VCaP (cell line): ENCODE measurements at regions not wholly inside any gene's neighbourhood (a gene's known extent, or its start where the extent isn't known, plus 50 kb on each side); places are given as distances from the start of the nearest gene placed in this dataset.
"Not testable (repeated sequence)": the region's sequence is repeated elsewhere in the genome, so short reads cannot be mapped to it uniquely, and the experiment has no call there.

Experiments used
- H3K27ac ChIP-seq: fragments of 450-650 bp; 2 replicates; pipeline ENCODE4 v1.5.1; 2017
- TF ChIP-seq, protein P1 (sequence below): fragments of 450-650 bp; conservative IDR thresholded peaks from 2 replicates; pipeline ENCODE4 v1.5.1; 2017; ENCODE audit warnings: mild to moderate bottlenecking, moderate library complexity

DNA sequence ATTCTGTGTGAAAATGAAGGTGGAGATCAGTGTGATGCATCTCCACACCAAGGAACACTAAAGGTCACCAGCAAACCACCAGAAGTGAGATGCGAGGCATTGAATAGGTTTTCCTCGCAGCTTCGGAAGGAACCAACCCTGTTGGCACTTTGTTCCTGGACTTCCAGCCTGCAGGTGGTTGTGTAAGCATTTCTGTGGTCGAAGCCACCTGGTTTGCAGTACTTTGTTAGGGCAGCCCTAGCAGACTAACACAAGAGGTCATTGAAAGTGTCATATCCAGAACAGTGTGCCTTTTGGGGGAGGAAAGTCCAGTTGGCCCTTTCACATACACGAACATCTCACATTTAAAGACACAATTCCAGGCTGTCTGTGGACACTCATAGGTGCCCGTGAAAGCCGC, 237.2 kb upstream of the PLGLB1 start:
- not testable (repeated sequence) for H3K27ac ChIP-seq

DNA sequence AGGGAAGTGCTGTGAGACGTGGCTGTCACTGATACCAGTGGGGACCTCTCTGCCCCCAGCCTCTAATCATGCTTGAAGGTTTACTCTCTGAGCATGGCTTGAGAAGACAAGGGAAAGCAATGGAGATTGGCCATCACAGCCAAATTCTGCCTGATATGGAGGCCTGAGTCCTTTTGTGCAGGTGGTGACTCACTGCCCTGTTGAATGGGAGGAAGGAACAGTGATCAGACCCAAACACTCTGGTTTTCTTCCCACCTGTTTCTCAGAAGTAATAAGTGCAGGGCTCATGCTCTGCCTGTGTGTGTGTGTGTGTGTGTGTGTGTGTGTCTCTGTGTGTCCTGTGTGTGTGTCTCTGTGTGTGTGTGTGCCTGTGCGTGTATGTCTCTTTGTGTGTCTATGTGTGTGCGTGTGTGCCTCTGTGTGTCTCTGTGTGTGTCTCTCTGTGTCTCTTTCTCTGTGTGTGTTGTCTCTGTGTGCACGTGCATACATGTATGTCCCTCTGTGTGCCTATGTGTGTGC, 240.6 kb upstream of the PLGLB1 start:
- not testable (repeated sequence) for H3K27ac ChIP-seq

DNA sequence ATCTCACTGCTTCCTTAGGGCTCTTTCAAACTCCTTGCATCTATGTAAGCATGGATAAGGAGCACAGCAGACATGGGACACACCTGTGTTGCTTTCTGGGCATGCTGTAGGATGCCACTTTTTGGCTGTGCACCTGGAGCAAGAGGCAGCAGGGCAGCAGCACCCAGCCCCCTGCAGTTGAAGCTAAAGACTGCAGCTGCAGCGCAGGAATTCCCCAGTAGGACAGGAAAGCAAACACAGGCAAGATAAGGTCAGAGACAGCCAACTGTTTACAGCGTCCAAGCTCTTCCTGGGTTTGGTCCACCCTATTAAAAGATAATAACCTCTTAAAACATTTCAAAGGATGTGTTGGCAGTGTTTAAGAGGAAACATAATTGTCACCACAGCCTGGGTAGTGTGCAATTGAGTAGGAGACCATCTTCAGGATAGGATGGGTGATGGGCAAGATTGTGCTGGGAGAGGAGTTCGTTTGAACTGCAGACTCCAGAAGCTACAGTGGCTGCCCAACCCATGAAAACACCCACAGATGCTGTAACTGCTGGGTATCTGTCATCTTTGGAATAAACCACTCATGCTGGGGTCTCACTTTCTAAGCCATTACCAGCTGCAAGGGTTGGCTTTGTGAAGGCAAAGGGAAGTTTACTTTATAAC, 242.3 kb upstream of the PLGLB1 start:
- TF ChIP-seq, protein P1, sequence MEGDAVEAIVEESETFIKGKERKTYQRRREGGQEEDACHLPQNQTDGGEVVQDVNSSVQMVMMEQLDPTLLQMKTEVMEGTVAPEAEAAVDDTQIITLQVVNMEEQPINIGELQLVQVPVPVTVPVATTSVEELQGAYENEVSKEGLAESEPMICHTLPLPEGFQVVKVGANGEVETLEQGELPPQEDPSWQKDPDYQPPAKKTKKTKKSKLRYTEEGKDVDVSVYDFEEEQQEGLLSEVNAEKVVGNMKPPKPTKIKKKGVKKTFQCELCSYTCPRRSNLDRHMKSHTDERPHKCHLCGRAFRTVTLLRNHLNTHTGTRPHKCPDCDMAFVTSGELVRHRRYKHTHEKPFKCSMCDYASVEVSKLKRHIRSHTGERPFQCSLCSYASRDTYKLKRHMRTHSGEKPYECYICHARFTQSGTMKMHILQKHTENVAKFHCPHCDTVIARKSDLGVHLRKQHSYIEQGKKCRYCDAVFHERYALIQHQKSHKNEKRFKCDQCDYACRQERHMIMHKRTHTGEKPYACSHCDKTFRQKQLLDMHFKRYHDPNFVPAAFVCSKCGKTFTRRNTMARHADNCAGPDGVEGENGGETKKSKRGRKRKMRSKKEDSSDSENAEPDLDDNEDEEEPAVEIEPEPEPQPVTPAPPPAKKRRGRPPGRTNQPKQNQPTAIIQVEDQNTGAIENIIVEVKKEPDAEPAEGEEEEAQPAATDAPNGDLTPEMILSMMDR: peak; percentile 33; the same call in 1 of the 2 replicates
- H3K27ac ChIP-seq: not testable (repeated sequence)

DNA sequence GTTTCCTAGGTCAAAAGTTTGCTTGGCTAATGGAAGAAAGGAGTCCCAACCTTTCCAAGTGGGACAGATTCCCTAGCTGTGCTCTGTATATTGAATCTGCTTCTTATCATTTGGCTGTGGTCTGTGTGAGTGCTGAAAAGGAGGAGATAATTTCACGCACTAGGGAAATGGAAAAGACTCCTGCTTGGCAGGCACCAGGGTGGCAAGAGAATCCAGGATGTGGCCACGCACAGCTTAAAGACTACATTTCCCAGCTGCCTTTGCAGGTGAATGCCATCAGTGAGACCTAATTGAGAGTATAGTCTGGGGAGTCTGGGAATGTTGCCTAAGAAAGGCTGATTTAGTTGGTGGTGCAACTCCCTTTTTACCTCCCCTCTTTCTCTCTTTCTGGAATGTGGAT, 253.5 kb upstream of the PLGLB1 start:
- H3K27ac ChIP-seq: not testable (repeated sequence)

DNA sequence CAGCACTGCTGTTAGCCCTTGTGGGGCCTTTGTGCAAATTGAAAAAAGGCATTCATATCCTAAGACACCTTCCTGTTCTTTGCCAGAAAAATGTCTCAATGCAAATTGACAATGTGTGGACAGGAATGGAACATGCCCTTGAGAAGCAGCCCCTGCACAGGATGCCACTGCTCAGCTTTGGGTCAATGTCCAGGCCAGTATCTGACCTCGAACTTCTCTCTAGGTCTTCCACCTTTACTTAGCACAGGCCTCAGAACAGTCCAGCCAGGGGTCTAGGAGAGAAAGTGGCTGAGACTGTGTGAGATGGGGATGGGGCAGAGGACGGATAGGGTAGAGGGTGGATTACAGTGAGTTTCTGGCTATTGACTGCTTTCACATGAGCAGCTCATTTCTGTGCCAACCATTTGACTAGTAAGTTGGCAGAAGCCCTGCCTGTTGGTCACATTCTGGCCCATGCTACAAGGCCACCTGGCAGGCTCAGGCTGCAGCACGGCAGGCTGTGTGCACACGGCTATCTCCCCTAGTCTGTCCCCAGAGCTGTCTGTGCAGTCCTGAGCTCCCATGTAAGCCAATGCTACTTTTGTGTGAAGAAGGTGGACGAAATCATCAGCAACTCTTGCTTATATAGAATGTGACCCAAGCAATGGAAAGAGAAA, 254.5 kb upstream of the PLGLB1 start:
- not testable (repeated sequence) for H3K27ac ChIP-seq

DNA sequence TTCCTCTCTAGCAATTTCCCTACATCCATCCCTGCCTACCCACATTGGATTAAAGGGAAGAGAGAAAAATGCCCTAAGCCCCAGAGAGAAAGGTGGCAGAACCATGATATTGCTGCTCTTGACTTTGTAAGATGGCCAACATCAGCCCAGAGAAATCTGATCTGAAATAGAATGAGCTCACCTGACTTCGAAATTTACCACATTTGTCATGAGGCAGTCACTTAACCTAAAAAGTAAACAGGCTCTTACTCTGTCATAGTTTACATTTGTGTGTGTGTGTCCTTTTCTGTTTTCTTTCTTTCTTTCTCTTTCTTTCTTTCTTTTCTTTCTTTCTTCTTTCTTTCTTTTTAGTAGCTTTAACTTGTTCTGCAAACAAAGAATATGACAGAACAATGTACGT, 255.0 kb upstream of the PLGLB1 start:
- not testable (repeated sequence) for H3K27ac ChIP-seq

DNA sequence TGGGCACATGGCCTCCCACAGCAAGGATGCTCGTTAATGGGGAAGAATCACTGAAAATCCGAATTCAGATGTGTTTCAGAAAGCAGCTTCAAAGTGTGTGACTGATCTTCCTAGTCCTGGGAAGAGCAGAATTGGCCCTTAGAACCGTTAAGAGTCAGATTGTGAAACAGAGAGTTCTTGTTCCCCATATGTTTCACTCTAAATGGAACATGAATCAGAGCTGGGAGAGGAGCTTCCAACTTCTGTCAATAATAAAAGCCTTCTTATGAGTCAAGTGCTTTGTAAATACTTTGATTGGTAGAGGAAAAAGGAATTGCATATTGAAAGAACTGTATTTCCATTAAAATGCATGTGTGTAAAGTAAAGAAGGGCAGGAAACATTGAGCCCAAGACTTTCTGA, 256.1 kb upstream of the PLGLB1 start:
- not testable (repeated sequence) for H3K27ac ChIP-seq

DNA sequence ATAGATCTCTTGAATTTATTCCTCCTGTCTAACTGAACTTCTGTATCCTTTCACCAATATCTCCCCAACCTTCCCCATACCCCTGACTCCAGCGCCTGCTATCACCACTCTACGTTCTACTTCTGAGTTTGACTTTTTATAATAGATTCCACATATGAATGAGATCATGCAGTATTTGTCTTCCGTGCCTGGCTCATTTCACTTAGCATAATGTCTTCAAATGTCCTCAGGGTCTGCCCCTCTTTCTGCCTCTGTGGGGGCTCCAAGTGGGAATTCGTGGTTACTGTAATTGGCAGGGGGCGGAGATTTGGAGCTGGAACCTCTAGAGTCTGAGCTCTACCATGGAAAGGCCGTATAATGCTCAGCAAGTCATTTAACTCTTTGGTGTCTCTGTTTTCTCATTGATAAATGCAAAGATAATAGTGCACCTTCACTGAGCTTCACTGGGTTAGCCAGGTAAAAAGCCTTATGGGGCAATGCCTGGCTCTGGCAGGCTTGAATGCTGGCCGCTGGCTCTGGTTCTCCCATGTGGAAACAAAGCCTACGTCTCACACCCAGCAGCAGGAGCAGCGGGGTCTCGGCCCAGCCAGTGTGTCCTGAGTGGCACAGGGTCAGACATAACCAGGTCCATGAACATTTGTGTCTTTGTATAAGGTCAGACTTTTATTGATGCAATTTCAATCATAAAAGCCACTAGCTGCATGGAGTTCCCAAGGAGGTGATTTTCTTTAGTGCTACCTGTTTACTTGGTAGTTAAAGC, 259.1 kb upstream of the PLGLB1 start:
- H3K27ac ChIP-seq: not testable (repeated sequence)

DNA sequence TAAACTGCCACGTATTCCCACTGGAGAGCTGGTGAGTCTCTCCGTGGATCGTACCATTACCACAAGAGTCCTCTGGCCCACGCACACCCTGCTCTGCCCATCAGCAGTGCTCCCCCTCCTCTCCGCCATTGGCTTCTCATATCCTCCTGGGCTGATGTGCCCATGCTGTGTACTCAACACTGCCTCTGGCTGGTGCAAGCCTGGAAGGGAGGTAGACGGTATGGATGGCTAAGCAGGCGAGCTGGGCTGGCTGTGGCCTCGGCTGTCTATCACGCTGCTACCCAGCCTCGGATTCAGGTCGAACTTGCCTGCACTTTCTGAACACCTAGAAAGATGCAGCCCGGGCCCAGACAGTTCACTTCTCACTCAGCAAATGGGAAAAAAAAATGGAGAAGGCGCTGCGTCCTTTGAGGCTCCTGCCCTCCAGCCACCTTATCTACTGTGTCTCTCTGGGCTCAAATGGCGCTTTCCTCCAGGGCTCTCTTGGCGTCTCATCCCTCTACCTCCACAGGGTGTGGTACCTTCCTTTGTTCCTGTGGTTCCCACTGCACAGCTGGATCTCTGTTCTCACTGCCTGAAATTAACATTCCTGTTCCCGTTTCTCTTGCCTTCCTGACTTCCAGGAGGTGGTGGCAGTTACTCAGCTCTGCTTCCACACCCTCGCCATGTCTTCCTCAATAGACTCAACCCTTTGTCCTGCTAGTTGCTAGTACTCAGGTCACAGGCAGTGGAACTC, 262.3 kb upstream of the PLGLB1 start:
- H3K27ac ChIP-seq: not testable (repeated sequence)

DNA sequence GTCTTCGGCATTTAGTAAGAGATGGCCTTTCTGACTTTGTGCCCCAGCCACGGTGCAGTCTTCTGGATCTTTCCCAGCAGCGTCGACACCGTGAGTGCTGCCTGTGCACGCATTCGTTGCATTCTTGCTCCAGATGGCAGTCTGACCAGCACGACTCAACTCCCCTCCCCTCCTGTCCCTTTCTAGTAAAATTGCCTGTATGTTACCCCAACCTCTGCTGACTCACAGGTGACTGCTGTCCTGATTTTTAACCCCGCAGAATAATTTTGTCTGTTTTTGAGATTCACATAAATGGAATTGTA, 262.8 kb upstream of the PLGLB1 start:
- not testable (repeated sequence) for H3K27ac ChIP-seq

DNA sequence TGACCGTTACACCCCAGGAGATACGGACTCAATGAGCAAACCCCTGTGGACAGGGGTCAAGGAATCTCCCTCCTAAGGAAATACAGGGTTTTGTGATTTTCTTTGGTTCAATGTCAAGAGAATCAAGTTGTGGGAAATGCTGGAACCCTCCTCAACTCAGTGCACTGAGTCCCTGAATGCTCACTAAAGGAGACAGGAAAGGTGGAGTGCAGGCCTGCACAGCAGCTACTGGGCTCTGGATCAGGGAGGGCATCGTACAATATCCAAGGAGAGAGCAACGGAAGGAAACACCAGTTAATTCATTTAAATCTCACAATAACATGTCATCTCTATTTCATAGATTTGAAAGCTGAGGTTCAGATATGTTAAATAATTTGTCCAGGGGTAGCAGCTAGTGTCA, 263.5 kb upstream of the PLGLB1 start:
- H3K27ac ChIP-seq: not testable (repeated sequence)

DNA sequence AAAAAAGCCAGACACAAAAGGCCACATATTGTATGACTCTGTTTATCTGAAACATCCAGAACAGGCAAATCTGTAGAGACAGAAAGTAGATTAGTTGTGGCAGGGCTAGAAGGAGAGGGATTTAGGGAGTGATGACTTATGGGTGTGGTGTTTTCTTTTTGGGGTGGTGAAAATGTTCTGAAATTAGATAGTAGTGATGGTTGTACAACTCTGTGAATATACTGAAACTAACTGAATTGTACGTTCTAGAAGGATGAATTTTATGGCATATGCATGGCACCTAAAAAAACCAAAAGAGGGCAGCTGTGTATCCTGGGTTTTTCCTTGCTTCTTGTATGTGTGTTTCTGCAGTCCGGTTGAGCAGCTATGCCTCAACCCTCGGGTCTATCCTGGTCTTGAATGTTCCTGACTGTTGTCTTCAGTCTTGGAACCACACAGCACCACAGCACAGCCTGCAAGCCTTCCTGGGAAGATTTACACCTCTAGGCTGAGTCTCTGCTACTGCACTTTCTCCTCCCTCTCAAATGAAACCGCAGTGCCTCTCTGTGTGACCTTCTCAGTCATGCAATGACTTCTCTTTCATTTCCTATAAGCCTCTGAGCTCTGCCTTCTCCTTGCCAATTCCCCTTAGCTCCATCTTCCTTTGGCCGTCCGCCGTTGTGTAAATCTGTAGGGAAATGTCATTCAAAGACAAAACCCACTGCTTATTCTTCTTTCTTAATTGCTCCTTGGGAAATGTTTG, 269.1 kb upstream of the PLGLB1 start:
- H3K27ac ChIP-seq: not testable (repeated sequence)

DNA sequence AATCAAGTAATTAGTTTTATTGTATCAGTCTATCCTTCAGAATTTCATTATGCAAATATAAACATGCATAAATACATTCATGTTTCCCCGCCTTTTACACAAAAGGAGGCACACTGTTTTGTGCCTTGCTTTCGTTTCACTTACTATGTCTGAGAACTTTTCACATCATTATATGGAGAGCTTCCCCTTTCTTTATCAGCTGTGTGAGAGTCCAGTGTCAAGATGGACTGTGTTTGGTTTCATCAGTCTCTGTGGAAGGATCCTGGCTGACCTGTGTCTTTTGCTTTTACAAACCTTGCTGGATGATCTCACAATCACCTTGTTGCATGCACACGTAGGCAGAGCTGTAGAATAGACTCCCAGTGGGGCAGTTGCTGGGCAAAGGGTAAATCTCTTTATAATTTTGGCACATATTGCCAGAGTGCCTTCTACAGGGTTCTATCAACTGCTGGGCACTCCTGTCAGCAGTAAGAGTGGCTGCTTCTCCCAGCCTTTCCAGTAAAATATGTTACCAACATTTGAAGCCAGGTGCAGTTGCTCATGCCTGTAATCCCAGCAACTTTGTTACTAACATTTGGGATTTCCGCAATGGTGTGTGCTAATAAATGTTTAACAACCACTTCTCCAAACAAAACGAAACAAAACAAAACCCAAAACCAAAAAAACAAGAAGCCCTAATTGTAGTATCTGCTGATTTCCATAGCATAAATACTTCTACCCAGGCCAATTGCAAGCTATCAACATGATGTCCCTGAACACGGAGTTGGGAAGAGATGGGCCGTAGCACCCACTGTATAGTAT, 270.0 kb upstream of the PLGLB1 start:
- not testable (repeated sequence) for H3K27ac ChIP-seq

DNA sequence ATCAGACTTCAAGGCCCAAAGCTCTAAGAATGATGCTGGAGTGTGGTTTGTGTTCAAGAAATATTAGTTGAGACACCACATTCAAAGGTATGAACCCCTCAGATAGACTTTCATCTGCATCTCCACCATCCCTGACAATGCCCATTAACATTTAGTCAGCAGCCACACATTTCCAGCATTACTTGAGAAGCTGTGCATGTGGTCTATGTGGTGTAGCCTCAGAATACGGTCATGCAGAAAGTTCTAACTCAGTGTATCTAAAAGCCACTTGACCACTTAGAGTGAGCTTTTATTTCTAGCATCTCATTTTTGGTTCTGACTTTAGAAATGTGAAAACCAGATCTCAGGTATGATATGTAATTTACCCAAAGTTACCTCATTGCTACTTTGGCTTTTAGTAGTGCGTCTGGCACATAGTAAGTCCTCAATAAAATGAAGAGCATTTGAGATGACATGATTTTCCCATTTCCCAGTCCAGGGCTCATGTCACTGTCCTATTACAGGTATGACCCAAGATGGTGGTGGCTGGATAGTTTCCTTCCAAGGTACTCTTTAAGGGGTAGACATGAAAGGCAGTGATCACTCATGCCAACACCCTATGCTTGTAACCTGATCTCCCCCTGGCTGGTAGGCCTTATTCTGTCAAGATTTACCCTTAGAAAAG, 272.4 kb upstream of the PLGLB1 start:
- H3K27ac ChIP-seq: not testable (repeated sequence)

DNA sequence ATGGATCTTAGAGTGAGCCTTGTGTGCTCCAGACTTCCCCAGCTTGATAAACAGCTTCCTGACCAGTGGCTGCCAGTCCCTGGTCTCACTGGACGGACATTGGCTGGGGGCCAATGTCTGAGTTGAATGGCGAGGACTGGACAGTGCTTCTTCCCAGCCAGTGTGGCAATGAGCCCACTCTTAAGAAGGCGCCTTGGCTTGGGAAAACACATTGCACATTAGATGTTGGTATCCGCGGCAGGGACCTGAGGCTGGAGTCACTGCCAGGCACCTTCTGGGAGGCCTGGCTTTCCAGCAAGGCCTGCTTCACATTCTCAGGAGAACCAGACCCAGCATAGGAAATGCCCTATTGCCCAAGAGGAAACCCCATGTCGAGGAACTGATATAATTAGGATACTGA, 273.5 kb upstream of the PLGLB1 start:
- H3K27ac ChIP-seq: not testable (repeated sequence)

DNA sequence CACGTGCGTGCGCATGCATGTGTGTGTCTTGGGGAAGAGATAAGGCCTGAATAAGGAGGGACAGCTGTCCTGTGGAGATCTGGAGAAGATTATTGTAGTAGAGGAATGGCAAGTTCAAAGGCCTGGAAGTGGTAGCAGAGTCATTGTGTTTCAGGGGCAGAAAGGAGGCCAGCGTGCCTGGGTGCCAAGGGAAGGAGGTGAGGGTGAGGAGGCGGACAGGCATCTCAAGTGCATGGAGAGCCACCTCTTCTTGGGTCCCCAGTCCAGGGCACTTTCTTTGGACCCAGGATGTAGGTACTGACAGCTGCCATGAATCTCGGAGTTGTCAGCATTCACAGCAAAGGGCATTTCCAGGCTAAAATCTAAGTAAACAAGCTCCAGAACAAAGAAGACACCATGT, 279.7 kb upstream of the PLGLB1 start:
- not testable (repeated sequence) for H3K27ac ChIP-seq

DNA sequence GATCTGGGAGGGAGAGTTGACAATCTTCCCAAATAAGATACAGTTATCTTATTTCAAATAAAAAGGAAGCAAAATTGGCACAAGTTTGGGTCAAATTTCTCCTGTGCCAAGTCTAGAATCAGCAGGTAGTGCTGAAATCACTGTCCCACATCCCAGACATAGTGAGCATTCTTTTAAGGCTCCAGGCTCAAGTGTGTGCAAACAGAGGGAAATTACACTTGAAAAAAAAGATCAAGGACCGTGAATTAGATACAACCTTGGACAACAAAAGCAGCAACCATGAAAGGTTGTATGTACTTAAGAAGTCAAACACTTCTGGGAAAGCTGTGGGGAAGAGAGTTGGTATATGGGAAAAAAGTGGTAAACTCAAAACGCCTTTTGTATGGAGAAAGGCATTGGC, 280.2 kb upstream of the PLGLB1 start:
- not testable (repeated sequence) for H3K27ac ChIP-seq

DNA sequence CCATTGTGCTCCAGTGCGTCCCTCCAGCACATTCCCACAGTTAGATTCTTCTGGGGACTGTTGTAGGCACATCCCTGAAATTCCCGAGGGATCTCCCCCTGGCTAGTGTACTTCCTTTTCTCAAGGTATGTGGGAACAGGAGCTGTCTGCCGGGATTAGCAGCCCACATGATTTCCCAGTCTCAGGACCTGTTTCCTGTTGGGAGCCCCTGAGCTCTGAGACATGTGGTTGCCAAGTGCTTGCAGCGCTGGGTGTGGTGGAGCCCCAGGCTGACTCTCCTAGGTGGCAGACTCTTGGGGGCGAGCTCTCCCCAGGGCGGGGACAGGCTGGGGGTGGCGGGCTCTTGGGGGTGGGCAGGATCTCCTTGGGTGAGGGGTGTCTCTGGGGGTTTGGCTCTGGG, 287.0 kb upstream of the PLGLB1 start:
- not testable (repeated sequence) for H3K27ac ChIP-seq

DNA sequence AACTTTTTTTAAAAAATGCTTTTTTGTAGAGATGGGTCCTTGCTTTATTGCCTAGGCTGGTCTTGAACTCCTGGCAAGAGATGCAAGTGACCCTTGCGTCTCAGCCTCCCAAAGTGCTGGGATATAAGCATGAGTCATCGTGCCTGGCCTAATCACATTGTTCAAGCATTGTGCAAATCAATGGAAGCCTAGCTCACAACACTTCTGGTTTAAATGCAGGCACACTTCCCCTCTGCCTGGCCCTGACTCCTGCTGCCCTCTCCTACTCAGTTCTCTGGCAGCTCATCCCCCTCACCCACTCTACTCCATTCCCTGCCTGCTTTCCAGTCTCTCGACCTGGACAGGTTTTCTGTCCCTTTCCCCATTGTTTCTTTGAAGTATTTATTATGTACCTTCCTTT, 288.1 kb upstream of the PLGLB1 start:
- H3K27ac ChIP-seq: not testable (repeated sequence)
